ENCODE measurements at regions not wholly inside any gene's neighbourhood (a gene's known extent, or its start where the extent isn't known, plus 50 kb on each side); places are given as distances from the start of the nearest gene placed in this dataset.
"Not testable (repeated sequence)": the region's sequence is repeated elsewhere in the genome, so short reads cannot be mapped to it uniquely, and the experiment has no call there.

DNA sequence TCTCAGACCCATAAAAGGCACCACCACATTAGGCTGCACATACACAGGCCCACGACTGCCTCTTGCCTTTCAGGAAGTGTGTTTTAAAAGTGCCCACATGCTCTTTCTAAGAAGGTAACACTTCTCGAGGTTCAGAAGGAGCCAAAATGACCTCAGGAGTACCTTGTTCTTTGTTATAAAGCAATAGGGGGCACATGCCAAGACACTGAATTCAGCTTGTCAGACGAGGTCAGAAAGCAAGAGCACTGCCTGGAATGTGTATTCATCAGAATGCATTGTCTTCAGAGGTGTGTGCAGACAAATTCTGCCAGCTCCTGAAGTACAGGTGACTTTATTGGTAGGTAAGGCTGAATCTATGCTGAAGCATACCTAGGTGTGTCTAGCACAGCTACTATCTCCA, 114.5 kb upstream of the IRX1 start:
- DNase-seq, result no peak

DNA sequence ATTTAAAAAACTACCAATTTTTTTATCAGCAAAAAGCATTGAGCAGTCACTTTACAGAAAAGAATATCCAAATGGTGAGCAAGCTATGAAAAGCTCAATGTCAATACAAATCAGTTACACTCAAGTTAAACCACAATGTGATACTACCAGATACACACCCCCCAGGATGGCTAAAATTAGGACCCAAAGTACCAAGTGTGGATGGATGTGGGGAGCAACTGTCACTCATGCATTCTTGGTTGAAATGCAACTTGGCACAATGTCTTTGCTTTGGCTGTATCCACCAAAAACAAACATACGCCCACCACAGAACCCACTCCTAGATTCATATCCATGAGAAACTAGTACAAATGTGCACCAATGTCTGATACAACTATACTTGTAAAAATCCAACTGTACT, 120.0 kb upstream of the IRX1 start:
- no peak for DNase-seq

DNA sequence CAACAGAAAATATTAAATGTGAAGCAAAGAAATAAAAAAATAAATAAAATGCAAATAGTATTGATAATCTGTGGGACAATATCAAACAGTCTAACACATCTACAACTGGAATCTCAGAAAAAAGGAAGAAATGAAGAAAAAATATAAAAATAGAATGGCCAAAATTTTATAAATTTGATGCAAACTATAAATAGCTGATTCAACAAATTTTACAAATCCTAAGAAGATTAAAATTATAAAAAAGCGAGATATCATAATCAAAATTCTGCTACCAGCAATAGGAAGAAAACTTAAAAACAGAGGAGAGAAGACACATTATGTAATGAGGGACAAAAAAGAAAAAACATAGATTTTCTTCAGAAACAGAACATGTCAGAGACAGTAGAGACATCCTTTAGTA, 129.2 kb upstream of the IRX1 start:
- no peak for DNase-seq

DNA sequence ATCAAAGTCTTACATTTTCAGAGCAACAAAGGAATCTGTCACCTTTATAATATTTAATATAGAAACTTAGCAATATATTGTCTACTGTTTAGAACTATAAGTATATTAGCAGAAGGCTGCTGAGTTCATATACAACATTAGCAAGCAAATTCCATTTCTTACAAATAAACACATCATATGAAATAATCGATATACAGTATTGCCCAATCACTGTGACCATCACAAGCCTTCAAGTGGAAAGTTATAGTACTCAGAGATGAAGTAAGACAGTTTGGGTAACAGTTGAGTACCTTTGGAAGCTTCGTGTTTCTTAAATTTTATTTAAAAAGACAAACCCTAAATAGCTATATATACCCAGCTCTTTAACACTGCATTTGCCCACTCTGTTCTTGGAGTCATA, 135.2 kb upstream of the IRX1 start:
- DNase-seq, result no peak

DNA sequence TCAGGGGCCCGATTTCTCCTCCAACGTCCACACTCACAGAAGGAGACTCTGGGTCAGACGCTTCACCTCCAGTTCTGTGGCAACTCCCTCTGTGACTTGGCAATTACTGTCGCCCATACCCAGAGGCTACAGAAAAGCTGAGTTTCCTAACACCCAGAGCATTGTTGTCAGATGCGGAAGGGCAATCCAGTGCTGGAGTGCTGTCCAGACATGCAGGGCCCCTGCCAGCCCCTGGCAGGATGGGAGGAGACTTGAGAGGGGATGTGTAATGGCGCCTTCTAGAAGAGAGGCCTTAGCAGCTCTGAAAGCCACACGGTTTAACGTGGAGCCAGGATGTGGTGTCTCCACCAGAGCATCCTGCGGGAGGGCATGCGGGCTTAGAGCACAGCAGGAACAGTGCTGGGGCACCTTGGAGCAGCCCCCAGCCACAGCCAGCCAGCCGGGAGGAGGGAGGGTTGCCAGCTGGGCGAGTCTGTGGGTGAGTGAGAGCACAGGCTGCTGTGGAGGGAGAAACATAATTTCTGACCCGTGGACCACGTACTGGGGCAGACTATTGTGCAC, 139.4 kb upstream of the IRX1 start:
- no peak for DNase-seq

DNA sequence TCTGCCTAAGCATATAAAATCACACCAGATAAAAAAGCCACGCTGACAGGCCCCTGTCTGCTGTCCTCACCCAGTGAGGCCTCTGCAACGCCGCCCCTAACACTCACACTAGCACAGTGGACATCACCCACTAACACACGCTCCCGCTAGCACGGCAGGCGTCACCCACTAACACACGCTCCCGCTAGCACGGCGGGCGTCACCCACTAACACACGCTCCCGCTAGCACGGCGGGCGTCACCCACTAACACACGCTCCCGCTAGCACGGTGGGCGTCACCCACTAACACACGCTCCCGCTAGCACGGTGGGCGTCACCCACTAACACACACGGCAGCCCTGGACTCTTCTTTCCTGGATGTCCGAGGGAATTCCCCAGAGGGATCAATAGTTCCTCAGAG, 141.6 kb upstream of the IRX1 start:
- DNase-seq, result not testable (repeated sequence)

DNA sequence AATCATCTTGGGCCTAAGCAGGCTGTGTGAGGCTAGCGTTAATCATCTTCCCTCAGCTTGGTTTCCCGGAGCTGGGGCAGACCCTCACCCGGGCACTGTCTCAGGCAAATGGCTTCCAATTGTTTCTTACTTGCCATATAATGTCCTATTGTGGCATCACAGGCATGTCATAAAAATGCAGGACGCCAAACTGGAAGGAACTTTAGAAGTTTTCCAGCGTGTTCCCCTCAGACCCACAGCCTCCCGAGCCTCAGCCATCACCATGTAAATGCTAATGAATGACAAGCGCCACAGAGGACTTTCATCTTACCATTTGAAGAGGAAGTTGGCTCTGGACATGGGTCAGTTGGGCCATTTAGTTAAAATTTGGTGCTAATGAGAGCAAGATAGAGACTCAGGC, 143.0 kb upstream of the IRX1 start:
- no peak for DNase-seq

DNA sequence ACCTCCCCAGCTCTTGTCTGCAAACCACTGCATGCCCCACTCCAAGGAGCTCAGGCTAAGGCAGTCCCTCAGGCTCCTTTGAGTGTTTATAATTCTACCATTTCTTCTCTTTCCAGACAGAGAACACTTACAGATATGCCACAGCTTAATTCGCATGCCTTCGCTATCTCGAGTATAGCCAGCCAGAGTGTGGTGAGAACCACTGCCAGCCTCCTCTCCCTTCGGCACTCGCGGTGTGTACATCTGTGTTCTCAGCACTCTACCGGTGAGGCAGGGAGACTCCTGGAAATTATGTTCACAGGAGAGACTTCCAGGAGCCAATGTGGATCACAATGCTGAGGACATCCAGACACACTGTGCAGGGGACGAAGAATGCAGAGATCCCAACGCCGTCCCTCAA, 143.7 kb upstream of the IRX1 start:
- DNase-seq, result no peak

DNA sequence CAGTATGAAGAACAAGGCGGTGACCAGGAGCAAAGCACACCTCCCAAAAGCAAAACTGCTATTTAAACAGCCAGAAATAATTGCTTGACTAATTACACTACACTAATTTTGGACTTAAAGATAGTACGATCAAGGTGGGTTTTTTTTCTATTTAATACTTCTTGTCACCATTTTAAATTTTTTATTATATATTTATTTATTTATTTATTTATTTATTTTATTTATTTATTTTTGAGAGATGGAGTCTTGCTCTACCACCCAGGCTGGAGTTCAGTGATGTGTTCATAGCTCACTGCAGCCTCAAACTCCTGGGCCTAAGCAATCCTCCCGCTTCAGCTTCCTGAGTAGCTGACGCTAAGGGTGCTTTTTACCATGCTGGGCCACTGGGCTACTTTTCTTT, 146.2 kb upstream of the IRX1 start:
- DNase-seq, result no peak

DNA sequence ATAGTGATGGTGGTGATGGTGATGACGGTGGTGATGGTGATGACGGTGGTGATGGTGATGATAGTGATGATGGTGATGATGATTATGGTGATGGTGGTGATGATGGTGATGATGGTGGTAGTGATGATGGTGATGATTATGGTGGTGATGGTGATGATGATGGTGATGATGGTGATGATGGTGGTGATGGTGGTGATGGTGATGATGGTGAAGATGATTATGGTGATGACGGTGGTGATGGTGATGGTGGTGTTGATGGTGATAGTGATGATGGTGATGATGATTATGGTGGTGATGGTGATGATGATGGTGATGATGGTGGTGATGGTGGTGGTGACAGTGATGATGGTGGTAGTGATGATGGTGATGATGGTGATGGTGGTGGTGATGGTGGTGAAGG, 149.2 kb upstream of the IRX1 start:
- DNase-seq, result no peak

DNA sequence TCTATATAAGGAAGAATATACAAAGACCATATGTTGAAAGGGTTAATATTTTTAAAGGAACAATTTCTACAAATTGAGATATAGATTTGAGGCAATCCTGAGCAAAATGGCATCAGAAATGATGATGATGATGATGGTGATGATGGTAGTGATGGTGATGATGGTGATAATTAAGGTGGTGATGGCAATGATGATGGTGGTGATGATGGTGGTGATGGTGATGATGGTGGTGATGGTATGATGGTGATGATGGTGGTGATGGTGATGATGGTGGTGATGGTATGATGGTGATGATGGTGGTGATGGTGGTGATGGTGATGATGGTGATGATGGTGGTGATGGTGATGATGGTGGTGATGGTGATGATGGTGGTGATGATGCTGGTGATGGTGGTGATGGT, 150.1 kb upstream of the IRX1 start:
- not testable (repeated sequence) for DNase-seq

DNA sequence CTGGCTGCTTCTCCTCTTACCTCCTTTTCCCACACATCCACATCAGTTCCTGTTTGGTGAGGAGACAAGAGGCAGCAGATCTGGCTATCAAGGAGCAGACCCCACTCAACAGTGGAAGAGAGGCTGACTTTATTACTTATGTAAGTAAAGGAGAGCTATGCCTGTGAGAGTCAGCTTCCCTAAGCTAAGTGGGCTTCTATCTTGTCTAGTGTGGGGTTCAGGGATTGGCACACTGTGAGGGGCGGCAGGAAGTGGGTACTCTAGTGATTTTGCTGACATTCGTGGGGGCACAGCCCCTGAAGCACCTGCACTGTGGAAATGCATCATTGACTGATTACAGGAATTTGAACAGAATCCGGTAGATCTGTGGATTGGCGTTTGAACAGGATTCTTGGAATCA, 163.5 kb upstream of the IRX1 start:
- no peak for DNase-seq

DNA sequence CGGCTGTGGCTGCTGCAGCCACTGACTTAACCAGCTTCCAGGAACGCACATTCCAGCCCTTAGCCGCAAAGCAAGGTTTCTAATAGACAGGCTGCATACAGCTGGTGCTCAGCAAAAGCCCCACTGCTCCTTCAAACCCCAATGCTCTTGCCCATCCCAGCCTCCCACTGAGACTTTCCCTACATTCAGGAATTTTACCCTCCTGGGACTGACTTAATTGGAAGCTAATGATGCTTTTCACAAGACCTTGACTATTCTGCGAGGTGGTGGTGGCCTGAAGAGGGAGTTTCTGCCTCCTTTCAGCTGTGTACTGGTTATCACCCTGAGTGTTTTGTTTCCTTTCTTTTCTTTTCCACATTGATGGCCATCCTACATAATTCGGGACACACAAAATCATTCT, 164.9 kb upstream of the IRX1 start:
- DNase-seq, result no peak

DNA sequence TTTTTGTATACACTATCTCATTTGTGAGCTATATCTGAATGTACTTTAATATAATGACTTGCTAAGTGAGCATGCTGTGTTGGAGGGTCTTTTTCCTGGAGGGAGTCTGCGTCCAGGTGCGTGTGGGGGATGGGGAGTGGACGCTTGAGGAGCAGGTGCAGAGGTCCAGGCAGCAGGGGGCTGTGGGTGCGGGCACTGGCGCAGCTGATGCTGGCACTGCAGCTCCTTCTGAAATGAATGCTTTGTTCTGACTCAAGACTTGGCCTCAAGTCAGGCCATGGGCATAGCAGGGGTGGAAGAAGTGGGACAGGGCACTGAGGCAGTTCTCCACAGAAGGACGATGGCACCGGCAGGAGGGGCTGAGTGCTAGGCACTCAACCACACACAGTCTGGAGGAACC, 165.7 kb upstream of the IRX1 start:
- DNase-seq, result no peak

DNA sequence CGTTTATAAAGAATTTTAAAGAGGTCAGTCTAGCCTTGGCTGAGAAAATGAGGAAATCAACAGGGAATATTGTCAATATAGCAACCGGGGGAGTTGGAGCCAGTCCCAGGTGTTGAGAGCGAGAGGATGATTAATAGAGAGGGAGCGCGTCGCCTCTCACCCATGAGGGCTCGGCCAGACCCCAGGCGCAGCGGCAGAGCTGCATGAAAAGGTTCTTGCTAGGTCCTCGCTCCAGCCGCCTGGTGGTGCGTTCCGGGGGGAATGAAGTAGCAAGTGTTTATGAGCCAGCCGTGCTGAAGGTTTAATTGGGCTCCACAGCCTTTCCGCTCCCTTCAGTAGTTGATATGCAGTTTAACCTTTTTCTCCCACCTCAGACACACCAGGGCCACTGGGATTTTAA, 167.3 kb upstream of the IRX1 start:
- no peak for DNase-seq

DNA sequence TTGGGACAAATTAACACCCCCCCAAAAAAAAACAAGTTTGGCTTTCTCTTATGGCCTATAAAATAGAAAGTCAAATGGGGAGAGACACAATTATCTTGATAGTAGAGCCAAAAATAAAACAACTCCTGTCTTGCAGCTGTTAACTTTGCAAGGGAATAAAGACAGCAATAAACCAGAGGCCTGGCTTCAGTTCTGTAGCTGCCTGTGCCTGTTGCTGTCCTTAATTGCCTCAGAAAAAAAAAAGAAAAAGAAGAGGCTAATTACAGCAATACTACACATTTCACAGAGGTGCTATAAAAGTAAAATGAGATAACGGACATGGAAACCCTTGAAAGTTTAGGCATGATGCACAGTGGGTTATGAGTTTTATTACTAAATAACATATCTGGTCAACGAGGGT, 170.7 kb upstream of the IRX1 start:
- DNase-seq, result no peak

DNA sequence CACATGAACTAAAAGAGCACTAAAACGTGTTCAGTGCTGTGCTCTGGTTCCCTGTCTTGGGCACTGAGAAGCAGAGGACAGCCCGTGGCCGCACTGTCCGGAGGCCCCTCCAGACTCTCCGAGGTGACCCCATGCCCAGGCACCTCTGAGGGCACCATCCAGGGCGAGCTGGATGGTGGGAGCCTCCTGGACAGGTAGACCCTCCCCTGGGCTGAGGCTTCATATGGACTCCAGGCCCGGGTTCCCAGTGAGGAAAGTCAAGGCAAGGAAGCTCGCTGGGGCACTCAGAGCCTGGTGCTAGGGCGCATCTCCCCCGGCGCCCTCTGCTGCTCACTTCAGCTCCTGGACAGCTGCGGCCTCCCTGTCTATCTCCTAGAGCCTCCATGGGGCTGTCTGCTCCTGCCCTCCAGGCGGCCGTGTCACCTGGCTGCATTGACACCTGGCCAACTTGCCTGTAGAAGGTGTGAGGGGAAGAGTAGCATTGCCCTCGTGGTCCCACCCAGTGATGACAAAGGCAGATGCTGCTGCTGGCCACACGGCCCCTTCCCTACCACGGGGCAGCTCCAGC, 178.2 kb upstream of the IRX1 start:
- no peak for DNase-seq

DNA sequence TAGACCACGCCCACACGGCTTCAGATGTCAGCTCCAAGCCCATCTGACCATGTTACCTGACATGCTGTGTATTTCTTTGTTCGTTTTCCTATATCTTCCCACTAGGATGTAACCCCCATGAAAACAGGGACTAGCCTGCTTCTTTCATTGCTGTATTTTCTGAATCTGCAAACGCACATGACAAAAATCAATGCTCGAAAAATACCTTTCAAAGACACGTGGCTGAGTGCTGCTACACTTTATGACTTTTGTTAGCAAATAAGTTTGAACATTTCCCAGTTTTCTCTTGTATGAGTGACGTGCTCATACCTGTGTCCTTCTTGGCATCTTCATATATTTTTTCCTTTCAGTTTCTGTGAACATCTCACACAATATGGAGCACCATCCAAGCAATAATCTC, 181.3 kb upstream of the IRX1 start:
- no peak for DNase-seq

DNA sequence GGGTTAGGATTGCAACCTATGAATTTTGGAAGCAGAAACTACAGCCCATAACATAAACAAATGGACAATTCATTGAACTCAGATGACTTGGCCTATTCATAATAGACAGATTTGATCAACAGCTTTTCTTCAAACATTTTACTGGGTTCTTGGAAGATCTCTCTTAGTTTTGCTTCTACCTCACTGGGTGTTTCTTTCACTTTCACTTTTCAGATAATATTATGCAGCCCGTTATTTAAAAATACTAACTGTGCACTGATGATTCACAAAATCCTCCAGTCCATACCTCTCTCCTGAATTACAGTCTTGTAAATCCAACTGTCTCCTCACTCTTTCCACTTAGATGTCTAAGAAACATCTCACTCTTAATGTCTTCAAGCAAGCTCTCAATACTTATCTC, 183.5 kb upstream of the IRX1 start:
- DNase-seq, result no peak

DNA sequence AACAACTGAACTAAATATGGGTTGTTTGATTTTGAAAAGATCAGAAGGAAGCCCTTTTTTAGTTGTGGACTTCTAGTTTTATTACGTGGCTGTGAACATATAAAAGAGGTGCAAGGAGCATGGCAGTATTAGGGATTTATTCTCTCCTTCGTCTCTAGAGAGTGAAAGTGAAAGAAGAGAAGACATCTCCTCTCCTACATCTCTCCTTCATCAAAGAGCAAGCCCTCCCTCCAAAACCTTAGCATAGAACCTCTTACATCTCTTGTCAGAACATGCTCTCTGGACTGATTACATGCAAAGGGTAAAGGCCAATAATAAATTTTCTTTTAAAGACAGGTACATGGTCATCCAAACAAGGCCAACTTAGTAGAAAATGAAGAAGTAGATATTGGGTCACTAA, 184.3 kb upstream of the IRX1 start:
- DNase-seq, result no peak

DNA sequence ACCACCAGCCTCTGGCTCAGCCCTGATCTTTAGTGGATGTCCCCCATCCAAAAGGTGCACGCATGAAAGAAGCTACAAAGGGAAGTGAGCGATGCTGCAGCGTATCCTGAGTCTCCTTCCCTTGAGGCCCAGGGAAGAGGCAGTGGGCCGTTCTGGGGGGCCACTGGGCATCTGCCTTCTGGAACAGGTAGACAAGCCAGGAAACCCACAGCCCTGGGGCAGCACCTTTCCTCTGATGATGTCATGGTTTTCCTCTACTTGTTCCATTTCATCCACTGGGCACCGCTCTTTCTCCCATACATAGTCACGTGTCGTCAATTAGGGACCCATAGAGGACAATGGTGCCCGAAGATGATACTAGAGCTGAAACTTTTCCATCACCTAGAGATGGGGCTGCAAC, 194.0 kb upstream of the IRX1 start:
- DNase-seq, result no peak

DNA sequence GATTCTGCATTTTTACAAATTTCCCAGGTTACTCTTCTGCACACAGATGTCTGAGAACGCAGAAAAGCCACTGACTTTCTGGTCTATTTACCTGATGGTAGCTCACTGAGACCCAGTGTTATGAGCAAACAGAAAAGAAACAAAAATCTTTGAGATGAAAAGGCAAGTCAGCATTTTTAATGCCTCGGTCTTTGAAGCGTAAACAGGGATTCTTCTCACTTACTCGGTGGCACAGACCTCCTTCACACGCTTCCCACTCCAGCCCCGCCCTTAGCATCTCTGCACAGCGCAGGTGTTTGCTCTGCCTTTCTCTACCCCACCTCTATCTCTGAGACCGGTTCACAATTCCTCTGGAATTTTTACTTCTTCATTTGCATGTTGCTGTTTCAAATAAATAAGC, 195.0 kb upstream of the IRX1 start:
- DNase-seq, result no peak

DNA sequence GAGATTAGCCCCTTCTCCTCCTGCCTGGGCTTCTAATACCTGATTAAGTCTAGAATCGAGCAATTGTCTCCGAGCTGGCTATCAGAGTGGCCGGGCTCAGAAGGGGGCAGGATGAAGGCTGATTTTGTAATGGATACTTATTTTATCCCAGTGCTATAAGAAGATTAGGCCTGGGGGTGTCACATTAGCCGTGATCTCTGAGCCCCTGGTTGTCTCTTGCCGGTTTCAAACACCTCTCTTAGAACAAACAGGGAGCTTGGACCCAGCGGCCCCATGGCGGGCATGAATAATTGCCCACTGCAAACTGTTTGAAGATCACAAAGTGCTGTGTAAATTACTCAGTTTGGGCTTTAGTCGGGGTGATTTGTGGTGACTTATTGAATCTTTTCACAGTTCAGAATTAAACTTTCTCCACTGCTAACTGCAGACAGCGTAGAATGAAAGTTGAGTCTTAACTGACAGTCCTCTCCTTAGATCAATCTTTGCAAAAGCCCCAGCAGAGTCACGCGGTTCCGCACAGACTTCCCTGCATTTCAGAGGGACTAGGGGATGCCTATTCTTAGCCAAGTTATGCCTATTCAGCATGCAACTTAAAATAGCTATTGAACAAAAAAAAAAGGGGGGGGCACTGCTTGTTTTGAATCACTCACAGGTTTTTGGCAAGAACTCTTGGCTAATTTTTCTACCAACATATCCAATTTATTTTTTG, 200.6 kb upstream of the IRX1 start:
- DNase-seq, result no peak

DNA sequence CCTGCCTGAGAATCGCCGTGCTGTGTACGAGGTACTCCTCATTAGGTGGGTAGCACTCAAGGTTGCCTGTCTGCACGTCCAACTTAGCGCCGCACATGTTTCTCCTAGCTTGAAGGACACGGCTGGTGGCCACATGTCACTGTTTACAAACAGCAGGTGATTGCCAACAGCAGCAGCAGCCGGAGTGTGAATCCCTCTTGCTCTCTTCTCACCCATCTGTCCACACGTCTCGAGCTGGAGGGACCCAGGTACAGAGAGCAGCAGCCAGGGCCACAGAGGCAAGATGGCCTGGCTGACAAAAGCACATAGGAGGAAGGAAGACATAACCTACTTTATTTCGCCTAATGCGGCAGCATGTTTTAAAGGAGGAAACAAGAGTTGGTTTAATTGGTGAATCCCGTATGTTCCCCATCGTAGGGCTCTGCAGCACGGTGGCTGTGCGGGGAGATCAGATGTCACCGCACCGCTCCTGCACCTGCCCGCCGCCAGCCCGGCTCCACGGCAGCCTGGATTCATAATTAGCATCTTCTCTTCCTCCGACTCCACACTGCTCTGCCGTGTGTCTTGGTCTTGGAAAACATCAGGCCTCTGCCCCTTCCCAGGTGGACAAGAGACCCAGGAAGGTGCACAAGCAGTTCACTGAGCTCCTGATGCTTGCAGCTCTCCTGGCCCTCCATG, 201.6 kb upstream of the IRX1 start:
- DNase-seq, result no peak
